ENCODE measurements at regions not wholly inside any gene's neighbourhood (a gene's known extent, or its start where the extent isn't known, plus 50 kb on each side); places are given as distances from the start of the nearest gene placed in this dataset.

DNA sequence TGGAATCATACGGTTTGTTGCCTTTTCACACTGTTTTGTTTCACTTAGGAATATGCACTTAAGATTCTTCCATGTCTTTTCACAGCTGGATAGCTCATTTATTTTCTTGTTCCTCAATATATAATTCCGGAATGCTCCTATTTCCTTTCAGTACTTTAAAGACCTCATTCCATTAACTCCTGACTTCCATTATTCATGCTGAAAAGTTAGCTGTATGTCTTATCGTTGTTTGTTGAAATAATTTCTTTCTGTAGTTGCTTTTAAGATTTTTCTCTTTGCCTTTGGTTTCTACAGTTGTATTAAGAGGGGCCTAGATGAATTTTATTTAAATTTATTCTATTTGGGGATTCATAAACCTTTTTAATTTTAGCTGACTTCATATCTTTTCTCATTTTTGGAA is 122.2 kb downstream of the ANXA2 start:
- no peak for TF ChIP-seq EZH2 (optimal IDR thresholded peaks at IDR 0.05; ENCODE audit: low read depth, low read length)
- TF ChIP-seq, protein P1, sequence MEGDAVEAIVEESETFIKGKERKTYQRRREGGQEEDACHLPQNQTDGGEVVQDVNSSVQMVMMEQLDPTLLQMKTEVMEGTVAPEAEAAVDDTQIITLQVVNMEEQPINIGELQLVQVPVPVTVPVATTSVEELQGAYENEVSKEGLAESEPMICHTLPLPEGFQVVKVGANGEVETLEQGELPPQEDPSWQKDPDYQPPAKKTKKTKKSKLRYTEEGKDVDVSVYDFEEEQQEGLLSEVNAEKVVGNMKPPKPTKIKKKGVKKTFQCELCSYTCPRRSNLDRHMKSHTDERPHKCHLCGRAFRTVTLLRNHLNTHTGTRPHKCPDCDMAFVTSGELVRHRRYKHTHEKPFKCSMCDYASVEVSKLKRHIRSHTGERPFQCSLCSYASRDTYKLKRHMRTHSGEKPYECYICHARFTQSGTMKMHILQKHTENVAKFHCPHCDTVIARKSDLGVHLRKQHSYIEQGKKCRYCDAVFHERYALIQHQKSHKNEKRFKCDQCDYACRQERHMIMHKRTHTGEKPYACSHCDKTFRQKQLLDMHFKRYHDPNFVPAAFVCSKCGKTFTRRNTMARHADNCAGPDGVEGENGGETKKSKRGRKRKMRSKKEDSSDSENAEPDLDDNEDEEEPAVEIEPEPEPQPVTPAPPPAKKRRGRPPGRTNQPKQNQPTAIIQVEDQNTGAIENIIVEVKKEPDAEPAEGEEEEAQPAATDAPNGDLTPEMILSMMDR (IDR thresholded peaks at IDR 0.05; ENCODE audit: low read length), result no peak
- TF ChIP-seq EZH2phosphoT487 (IDR thresholded peaks at IDR 0.05; ENCODE audit: low read length), result no peak

Data from MM.1S (cell line).